Activated T-cell treated with anti-CD3 and anti-CD28 coated beads for 48 hours (primary cell): ENCODE measurements at regions not wholly inside any gene's neighbourhood (a gene's known extent, or its start where the extent isn't known, plus 50 kb on each side); places are given as distances from the start of the nearest gene placed in this dataset.
"Not testable (repeated sequence)": the region's sequence is repeated elsewhere in the genome, so short reads cannot be mapped to it uniquely, and the experiment has no call there.

Source experiments
- DNase-seq: peaks from one replicate; pipeline ENCODE4 v3.0.0-alpha.2; 2020; ENCODE audit warnings: low read depth

DNA sequence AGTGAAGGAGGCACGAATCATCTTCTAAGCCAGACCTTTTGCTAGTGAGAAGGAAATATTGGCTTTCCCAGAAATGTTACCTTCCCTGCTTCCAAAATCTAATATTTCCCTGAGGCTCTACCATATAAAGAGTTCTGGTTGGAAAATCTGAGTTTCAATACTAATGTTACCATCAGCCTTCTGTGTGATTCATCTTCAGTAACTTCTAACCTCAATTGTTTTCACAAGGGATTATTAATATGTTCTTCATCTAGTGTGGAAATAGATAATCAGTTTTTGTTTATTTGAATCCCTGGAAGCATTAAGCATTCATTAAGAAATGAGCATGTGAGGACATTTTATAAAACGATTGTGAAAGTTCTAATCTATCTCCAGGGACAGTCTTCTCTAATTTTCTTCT is 720.9 kb downstream of the AACS start:
- no peak for DNase-seq

DNA sequence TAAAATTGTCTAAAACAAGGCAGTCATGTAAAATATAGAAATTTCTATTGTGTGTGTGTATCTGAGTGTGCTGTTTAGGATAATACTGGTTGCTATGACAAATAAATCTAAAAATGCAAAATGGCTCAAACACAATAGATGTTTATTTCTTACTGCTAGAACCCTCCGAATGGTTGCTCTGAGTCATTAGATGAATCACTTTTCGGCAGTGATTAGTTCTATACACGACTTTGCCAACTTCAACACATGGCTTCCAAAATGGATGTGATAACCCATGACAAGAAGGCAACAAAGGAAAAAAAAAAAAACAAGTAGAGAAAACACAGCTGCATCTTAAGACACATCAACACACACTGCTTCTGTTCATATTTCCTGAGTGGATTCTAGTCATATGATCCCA is 729.2 kb downstream of the AACS start:
- DNase-seq = no peak

DNA sequence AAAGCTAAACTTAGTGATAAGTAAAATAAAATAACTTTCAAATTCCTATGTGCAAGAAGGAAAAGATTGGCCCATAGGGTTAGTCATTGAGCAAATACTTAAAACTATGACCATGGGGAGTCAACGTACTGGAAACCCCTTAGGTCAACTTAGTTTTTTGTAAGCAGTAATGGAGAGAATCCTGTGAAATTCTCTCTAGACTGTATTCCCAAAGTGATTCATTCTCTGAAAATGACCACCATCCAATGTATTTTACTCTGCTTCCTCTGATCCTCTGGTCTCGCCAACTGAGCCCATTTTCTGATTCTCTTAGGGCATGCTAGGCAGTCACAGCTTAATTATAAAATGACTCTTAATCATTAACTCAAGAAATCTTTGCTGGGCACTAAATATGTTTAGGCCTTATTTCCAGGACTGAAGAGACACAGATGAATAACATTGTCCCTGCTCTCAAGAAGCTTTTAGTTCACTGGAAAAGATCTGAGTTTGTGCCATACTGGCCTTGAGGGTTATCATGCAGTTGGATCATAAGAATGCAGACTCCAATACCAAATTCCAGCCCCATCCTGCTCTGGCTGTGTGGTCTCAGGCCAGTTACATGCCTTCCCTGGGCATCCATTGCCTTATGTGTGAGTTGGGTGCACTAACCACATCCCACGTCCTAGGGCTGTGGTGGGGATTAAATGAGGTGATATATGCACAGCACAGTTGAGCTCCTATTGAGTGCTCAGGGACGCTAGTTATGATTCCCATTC is 732.4 kb downstream of the AACS start:
- DNase-seq = no peak

DNA sequence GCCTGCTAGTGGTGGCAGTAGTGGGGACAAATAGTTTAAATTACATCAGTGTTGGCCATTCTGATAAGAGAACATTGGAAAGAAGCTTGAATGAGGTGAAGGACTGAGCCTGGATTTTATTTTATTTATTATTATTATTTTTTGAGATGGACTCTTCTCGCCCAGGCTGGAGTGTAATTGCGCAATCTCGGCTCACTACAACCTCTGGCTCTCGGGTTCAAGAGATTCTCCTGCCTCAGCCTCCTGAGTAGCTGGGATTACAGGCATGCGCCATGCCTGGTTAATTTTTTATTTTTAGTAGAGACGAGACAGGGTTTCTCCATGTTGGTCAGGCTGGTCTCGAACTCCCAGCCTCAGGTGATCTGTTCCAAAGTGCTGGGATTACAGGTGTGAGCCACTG is 739.4 kb downstream of the AACS start:
- DNase-seq = no peak

DNA sequence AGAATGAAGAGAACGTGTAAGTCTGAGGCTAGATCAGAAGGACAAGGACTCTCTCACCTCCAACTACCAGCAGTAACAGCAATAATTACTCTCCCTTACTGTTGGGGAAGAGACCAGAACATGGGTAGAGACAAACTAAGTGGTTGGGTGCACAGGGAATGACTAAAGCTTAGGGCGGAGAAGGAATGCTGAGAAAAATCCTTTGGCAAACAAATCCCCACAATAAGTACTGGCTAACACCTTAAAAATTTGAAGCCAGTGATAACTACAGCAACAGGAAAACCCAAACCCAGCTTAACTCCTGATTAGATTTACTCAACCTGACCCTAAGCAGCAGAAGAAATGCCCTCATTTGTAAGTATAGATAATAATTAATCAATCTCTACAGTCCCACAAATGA is 759.0 kb downstream of the AACS start:
- DNase-seq = no peak

DNA sequence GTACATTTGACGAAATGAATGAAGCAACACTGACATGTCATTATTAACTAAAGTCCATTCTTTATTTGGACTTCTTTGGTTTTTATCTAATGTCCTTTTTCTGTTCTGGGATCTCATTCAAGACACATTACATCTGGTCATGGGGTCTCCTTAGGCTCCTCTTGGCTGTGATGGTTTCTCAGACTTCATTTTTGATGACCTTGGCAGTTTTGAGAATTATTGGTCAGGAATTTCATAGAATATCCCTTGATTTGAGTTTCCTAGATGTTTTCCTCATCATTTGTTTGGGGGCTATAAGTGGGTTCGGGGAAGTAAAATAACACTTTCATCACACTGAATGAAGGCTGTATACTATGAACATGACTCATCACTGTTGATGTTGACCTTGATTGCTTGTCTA is 770.6 kb downstream of the AACS start:
- no peak for DNase-seq

DNA sequence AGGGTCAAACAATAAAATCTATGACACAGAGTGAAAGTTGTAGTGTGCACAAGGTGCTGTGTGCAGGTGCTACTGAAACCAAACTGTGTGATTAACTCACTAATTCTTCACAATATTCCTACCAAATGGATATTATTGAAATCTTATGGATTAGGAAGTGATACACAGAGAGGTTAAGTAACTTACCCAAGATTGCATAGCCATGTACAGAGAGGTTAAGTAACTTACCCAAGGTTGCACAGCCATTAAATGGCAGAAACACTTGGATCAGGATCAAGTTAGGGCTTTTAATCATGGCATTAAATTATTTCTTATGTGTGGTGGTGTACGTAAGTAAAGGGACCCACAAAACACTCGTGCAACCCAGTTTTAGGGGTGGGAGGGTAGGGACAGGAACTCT is 771.4 kb downstream of the AACS start:
- DNase-seq = no peak

DNA sequence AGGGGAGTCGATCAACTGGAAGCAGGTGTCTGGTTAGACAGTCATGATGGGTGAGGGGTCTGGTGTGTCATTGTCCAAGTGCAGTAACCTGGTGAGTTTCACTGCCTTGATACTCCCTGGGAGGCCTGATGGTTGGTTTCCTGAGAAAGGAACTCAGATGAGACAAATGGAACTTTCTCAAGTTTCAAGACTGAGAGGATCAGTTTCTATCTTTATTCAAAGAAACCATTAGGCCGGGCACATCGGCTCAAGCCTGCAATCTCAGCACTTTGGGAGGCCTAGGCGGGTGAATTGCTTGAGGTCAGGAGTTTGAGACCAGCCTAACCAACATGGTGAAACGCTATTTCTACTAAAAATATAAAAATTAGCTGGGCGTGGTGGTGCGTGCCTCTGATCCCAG is 776.1 kb downstream of the AACS start:
- DNase-seq = no peak

DNA sequence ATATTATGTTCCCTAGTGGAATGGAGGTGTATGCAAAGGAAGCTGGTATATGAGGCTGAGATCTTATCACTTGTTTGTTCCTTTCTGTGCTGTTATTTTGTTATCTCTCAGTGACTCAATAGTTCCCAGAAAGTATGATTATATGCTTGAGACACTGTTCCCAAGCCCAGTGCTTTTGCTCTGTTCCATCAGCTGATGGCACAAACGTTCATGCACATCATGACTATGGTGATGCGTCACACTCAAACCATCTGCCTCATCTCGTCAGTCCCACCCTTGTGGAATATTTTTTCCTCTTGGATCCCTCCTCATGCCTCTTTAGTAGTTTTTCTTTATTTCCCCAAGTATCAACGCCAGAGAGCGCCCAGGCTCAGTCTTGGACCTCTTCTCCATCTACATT is 786.9 kb downstream of the AACS start:
- DNase-seq = no peak

DNA sequence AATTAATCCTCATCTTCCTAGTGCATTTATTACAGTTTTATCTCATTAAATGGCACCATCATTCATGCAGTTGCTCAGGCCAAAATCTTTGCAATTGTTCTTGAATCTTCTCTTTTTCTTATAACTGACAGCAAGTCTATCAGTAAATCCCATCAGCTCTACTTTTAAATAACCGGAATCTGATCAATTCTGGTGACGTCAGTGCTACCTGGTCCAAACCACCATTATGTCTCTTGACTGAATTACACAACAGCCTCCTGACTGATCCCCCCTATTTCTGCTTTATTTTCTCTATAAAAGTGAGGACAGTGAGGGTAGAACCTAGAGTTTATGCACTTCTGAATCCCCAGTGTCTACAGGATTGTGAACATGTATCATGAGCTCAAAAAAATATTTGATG is 787.4 kb downstream of the AACS start:
- DNase-seq = no peak

DNA sequence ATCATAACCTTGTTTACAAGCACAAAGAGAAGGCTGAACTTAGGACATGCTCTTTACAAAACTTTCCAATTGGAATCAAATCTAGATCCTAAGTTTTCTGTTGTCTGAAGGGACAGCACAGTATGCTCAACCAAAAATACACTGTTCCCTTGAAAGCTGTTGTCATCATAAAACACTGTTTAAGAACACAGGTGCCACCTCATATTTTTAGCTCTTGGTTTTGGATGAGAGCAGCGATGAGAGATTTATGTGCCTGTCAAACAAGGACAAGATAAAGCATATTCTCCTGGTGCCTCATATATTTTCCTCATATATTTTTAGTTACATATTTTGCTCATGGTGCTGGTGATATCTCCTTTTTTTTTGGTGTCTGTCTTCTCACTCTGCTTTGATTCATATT is 788.4 kb downstream of the AACS start:
- DNase-seq = no peak

DNA sequence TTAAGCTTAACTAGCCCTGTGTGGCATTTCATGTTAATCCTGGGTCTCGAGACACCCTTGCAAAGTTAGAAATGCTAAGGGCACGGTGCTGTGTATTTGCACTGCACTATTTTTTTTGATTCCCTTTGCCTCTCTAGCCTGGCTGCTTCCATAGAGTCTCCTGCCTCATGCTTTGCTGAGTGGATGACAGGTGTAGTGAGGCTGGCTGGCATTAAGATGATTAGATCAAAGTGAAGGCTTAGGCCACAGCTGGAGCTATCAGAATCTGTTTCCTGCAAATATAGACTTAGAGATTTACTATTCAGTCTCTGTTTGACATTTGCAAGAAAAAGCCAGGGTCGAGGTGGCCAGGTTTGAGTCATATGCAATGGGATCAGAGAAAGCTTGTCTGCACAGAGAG is 791.1 kb downstream of the AACS start:
- DNase-seq = no peak

DNA sequence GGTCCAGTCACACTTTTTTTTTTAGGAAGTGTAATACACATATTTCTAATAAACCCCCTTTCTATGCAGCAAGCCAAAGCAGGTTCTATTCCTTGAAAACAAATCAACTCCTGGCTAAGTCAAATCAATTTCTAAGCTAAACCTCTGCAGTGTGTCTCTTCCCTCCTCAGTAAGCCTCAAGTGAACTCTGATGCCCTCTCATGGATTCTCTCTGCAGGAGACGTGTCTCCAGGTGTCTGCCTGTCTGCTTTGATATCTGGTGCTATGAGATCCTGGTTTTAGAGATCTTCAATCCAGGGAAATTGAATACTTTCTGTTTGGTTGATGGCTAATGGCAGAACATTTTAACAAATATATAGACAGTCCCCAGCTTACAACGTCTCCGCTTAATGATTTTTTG is 791.7 kb downstream of the AACS start:
- no peak for DNase-seq

DNA sequence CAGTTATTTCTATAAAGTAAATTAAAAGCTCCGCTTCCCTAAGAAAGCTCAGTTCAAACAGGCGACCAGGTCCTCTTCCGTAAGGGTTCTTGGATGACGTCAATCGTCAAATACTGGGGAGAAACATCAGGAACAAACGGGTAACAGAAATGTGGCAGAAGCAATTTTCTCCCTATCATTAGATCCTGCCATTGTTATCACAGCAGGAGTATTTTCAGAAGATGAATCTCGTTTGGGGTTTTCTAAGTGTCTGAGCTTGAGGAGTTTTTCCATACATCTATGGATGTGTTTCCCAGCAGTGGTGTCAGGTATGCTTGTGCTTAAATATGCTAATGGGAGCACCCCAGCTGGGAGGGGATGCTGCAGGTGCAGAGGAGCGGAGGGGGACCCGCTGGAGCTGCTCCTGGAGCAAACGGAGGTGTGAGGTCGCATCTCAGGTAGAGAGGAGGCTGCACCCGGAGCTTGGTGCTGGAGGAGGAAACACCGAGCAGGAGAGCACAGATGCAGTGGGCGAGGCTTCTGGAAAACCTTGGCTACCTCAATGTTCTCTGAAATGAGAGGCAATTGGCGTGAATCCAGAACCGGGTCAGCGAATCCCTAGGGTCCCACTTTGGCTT is 795.5 kb downstream of the AACS start:
- DNase-seq = no peak

DNA sequence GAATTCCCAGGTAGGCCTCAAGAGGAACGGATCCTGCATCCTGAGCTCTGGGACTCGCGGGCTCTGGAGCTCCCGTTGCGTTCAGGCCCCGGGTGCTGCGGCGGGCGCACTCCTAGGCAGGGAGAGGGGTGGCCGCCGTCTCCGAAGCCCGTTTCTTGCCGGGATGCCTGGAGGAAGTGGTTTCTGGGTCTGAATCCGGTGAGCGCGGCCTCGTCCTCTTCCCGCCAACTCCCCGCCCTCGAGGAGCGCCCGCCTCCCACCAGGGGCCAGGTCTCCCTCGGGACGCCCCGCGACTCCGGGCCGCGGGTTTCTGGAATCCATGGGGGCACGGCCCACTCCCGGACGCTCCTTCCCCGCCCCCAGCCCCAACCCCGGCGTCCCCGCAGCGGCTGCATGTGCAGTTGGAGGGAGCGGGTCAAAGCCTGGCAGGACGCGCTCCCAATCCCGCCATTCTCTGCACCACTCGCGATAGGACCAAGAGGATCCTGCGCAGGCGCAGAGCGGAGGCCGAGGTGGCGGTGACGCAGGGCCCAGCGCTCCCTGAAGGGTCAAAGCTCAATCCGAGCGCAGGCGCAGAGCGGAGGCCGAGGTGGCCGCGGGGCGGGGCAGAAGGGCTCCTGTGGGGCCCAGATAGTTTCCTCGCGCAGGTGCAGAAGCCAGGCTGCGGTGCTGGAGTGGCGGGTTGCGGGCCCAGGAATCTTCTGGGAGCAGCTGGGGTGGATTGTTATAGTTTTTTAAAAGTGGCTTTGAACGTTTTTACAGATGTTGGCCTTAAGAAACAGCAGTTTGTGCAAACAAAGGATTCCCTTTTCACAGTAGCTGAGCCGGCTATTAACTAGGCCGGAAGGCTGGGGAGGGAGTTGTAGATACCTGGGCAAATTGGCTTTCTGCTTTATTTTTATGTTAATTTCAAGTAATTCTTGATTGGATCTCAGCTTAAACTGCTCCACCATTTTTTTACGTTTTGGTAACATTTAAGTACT is 796.4 kb downstream of the AACS start:
- no peak for DNase-seq

DNA sequence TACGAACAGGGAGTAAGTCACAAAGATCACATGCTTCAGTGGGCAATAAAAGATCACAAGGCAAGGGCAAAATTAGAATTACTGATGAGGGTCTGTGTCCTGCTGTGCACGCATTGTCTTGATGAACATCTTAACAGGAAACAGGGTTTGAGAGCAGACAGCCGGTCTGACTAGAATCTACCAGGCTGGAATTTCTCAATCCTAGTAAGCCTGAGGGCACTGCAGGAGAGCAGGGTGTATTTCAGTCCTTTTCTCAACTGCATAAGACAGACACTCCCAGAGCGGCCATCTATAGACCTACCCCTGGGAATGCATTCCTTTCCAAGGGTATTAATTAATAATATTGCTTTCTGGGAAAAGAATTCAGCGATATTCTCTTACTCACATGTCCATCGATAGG is 800.0 kb downstream of the AACS start:
- DNase-seq = not testable (repeated sequence)

DNA sequence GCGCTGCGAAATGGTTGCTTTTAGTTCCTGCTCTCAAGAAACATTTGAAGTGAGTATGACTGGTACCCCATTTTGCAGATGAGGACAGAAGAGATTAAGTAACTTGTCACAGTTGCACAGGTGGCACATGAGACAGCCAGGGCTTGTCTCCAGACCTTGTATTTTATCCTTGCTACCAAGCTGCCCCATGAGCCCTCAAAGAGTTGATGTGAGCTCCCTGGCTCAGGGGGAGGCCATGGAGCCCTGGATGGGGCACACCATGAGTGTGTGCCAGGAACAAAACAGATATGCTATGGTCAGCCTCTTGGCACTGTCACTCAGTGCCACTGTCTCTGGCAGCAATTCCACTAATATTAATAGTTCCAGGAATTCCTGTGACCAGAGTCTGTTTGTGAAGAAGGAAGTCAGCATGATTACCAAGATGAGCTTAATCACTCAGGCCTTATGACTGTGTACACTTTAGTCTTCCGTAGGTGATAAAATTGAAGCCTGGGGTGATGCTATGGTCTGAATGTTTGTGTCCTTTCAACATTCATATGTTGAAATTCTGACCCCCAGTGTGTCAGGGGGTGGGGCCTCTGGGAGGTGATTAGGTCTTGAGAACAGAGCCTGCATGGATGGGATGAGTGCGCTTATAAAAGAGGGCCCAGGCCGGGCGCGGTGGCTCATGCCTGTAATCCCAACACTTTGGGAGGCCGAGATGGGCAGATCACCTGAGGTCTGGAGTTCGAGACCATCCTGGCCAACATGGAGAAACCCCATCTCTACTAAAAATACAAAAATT is 806.8 kb downstream of the AACS start:
- DNase-seq = no peak

DNA sequence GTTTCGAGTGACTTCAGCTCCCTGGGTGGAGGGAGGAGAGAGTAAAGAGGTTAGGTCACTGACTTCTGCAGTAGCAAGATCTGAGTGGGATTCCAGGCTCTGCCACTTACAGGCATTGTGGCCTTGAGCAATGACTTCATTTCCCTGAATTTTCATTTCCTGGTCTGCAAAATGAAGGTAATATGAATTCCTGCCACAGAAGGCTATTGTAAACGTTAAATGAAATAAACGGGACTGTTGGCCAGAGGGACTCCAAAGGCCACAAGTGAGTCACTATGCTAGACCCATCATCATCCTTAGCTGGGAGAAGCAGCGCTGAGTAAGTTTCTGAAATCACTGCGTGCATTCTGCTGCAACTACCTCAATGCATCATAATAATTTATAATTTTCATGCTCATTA is 807.8 kb downstream of the AACS start:
- no peak for DNase-seq

DNA sequence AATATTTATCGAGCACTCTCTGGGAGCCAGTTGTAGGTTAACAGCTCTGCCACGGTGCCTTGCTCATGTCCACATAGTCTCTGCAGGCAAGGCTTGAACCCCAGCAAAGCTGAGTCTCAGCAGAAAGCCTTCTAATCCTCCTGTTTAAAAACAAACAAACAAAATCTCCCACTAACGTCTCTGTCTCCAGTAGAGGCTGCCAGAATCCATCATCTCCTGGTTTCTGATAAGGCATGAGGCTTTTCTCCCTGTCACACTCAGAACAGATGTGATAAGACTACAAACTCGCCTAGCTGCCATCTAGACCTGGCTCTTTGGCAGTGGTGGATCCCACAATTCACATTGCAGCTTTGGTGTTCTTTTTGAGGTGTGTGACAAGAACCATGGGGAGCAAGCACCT is 813.2 kb downstream of the AACS start:
- no peak for DNase-seq

DNA sequence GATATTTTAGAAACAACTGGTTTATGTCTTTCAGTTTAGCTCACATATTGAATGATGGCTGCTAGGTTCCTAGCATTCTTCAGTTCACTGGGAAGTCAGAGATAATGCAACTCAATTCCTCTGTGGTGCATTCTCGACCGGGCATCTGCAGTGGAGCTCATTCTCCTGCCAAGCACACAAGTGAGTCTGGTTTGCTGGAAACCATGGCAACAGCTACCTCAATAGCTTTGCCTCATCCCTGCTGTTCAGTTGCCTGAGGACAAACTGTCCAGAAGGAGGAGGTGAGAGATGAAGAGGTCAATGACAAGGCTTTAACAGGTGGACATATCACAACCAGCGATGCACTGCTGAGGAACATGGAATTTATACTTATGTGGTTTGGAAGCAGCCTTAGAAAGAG is 816.9 kb downstream of the AACS start:
- DNase-seq = no peak

DNA sequence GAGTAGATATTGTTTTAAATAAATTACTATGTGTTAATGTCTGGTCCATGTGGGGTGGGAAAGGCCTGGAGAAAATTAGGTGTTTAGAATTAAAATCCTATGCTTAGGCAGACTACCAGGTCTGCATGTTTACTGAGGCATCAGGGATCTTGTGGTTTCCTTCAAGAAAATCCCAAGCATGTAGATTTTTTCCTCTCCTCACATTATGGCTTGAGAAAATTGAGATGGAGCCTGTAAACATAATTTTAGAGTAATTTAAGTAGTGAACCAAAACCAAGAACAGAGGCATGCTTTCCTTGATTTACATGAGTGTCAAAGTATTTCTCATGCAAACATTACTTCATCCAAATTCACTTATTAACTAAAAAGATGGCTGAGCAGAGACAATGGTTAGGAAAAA is 823.7 kb downstream of the AACS start:
- no peak for DNase-seq

DNA sequence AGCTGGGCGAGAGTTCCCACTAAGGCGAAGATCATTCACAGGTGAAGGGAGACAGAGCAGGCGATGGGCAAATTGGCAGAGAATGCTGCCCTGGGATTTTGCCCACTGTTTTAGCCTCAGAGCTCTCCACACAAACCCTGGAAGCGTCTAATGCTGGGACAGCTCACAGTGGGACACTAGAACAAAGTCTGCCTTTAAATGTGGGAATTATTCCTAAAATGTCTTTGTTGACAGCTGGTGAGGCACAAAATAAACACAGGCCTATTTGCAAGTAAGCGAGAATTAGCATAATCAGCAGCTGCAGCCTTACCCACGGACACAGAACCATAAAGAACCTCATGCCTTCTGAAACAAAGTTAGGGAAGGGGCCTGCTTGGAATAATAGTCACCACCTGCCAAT is 824.5 kb downstream of the AACS start:
- DNase-seq = no peak
